D721Med (cell line): ENCODE measurements at regions not wholly inside any gene's neighbourhood (a gene's known extent, or its start where the extent isn't known, plus 50 kb on each side); places are given as distances from the start of the nearest gene placed in this dataset.

Experiments used
- DNase-seq: peaks from one replicate; pipeline ENCODE4 v3.0.0; 2011; ENCODE audit warnings: low spot score; ENCODE audit not compliant: insufficient read length
- FAIRE-seq: peaks from 2 replicates; lab custom pipeline; 2011; peaks lifted over from hg19 to GRCh38; lab: Jason Lieb, UNC
- CTCF ChIP-seq: IDR thresholded peaks from 2 replicates; pipeline ENCODE4 v1.5.1; 2012; ENCODE audit warnings: mild to moderate bottlenecking, control low read depth; ENCODE audit not compliant: insufficient read depth; ENCODE audit errors: missing control alignments

- FAIRE-seq, result no peak
- TF ChIP-seq CTCF, result no peak
- DNase-seq, result no peak
Measured at GRCh38 chr10:118805146-118805545, 50.4 kb upstream of the CACUL1 start.

GRCh38 chr10:118807512-118808305, 52.9 kb upstream of the CACUL1 start:
- DNase-seq (no peak), FAIRE-seq (no peak)
- TF ChIP-seq CTCF, result no peak

- no peak for TF ChIP-seq CTCF
- FAIRE-seq, result no peak
- no peak for DNase-seq
Measured at GRCh38 chr10:118808601-118809356, 54.0 kb upstream of the CACUL1 start.

GRCh38 chr10:118809357-118810220, 54.8 kb upstream of the CACUL1 start:
- DNase-seq (no peak), FAIRE-seq (no peak)

GRCh38 chr10:118810796-118811505, 56.2 kb upstream of the CACUL1 start:
- DNase-seq, result no peak
- no peak for TF ChIP-seq CTCF
- FAIRE-seq, result no peak

More at GRCh38 chr10:118809357-118810220, 54.8 kb upstream of the CACUL1 start:
- no peak for TF ChIP-seq CTCF

- DNase-seq, result no peak
- no peak for FAIRE-seq
- TF ChIP-seq CTCF, result no peak
Measured at GRCh38 chr10:118811675-118812392, 57.1 kb upstream of the CACUL1 start.
